ENCODE measurements at regions not wholly inside any gene's neighbourhood (a gene's known extent, or its start where the extent isn't known, plus 50 kb on each side); places are given as distances from the start of the nearest gene placed in this dataset.

DNA sequence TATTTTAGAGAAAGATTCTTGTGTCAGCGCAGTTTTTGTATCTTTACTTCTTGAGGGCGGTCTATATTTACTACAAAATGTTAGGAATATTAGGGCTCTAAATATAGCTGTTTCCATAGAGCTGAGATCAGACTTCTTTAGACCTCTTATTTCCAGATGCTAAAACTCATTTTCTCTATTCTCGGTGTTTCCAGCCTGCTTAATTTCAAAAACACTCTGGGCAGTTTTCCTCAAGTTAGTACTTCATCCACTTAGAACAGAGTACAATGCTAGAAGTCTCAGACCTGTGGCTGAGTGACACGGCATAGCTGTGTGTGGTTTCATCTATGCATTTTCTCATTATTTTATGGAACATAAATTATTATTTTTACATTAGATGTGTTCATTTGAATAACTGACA, 346.6 kb downstream of the PABPC4L start:
- no peaks in the 10 kb centered on the region for H3K27me3 Mint-ChIP-seq
- H3K4me1 Mint-ChIP-seq (ENCODE audit: low read depth): no peaks in the 10 kb centered on the region
- ChIA-PET CTCF (no interaction called here), POLR2A (no interaction called here)
- ATAC-seq (ENCODE audit: poor library complexity) (no peak), DNase-seq (no peak)
- H3K9me3 ChIP-seq (ENCODE audit: control insufficient read depth in 1 of 2, insufficient read depth in 1 of 2, low read length in 2 of 2): peaks cover 0 to 1% of the 10 kb centered on the region in 2 experiments
- H3K4me1 ChIP-seq (ENCODE audit: insufficient read depth, low read length): no peaks in the 10 kb centered on the region
- intact Hi-C loops (cut with DNase I, micrococcal nuclease): no loop called here
- no peaks in the 10 kb centered on the region for H3K27me3 ChIP-seq (ENCODE audit: control insufficient read depth in 1 of 2, insufficient read depth in 2 of 2, low read length in 2 of 2)
- H3K27ac ChIP-seq (ENCODE audit: low read depth in 1 of 2, low read length in 2 of 2): no peak overlapping the region
- H3K9me3 Mint-ChIP-seq: peaks cover 7% of the 10 kb centered on the region
- H3K36me3 ChIP-seq (ENCODE audit: insufficient read depth, low read length): no peaks in the 10 kb centered on the region
- no peak overlapping the region for H3K4me3 ChIP-seq (ENCODE audit: low read length)
- no peaks in the 10 kb centered on the region for H3K36me3 Mint-ChIP-seq (ENCODE audit: low read depth)
- TF ChIP-seq, protein P1, sequence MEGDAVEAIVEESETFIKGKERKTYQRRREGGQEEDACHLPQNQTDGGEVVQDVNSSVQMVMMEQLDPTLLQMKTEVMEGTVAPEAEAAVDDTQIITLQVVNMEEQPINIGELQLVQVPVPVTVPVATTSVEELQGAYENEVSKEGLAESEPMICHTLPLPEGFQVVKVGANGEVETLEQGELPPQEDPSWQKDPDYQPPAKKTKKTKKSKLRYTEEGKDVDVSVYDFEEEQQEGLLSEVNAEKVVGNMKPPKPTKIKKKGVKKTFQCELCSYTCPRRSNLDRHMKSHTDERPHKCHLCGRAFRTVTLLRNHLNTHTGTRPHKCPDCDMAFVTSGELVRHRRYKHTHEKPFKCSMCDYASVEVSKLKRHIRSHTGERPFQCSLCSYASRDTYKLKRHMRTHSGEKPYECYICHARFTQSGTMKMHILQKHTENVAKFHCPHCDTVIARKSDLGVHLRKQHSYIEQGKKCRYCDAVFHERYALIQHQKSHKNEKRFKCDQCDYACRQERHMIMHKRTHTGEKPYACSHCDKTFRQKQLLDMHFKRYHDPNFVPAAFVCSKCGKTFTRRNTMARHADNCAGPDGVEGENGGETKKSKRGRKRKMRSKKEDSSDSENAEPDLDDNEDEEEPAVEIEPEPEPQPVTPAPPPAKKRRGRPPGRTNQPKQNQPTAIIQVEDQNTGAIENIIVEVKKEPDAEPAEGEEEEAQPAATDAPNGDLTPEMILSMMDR (IDR thresholded peaks at IDR 0.05): no peak
- no peak overlapping the region for H3K4me3 Mint-ChIP-seq
- H3K27ac Mint-ChIP-seq: no peak overlapping the region

DNA sequence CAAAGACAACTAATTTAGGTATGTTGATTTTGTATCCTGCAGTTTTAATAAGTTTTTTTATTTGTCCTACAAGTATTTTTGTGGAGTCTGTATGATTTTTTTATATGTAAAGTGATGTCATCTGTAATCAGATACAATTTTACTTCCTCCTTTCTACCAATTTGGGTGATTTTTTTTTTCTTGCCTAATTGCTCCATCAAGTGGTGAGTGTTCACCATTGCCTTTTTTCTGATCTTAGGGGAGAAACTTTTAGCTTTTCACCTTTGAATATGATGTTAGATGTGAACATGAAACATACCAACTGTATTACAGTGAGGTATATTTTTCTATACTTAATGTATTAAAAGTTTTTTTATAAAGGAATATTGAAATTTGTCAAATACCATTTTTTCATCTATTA, 362.3 kb downstream of the PABPC4L start:
- DNase-seq (no peak), ATAC-seq (ENCODE audit: poor library complexity) (no peak)
- no peaks in the 10 kb centered on the region for H3K27me3 ChIP-seq (ENCODE audit: control insufficient read depth in 1 of 2, insufficient read depth in 2 of 2, low read length in 2 of 2)
- H3K27ac ChIP-seq (ENCODE audit: low read depth in 1 of 2, low read length in 2 of 2): no peak overlapping the region
- CTCF ChIA-PET: no interaction called here
- intact Hi-C loops (cut with DNase I, micrococcal nuclease): no loop called here
- POLR2A ChIA-PET: no interaction called here
- TF ChIP-seq, protein P1 (IDR thresholded peaks at IDR 0.05): no peak
- Mint-ChIP-seq H3K4me3 (no peak overlapping the region), H3K36me3 (ENCODE audit: low read depth) (no peaks in the 10 kb centered on the region), H3K4me1 (ENCODE audit: low read depth) (no peaks in the 10 kb centered on the region), H3K9me3 (peaks cover 13% of the 10 kb centered on the region), H3K27me3 (no peaks in the 10 kb centered on the region), H3K27ac (no peak overlapping the region)
- H3K4me3 ChIP-seq (ENCODE audit: low read length): no peak overlapping the region
- no peaks in the 10 kb centered on the region for H3K4me1 ChIP-seq (ENCODE audit: insufficient read depth, low read length)
- peaks cover 0 to 22% of the 10 kb centered on the region in 2 experiments for H3K9me3 ChIP-seq (ENCODE audit: control insufficient read depth in 1 of 2, insufficient read depth in 1 of 2, low read length in 2 of 2)
- no peaks in the 10 kb centered on the region for H3K36me3 ChIP-seq (ENCODE audit: insufficient read depth, low read length)

DNA sequence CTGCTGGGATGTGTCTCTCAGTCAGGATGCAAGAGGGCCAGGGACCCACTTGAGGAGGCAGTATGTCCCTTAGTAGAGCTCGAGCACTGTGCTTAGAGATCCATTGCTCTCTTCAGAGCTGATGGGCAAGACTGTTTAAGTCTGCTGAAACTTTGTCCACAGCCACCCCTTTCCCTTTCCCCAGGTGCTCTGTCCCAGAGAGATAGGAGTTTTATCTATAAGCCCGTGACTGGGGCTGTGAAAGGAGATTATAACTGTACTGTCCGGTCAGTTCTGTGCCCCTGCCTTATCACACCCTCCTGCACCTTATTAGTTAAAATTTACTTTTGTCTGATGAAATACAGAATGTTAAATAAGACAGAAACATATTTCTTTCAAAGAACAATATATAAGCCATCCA, 378.4 kb downstream of the PABPC4L start:
- TF ChIP-seq, protein P1 (IDR thresholded peaks at IDR 0.05): no peak
- Mint-ChIP-seq H3K27ac (no peak overlapping the region), H3K9me3 (peaks cover 16% of the 10 kb centered on the region), H3K36me3 (ENCODE audit: low read depth) (no peaks in the 10 kb centered on the region), H3K4me1 (ENCODE audit: low read depth) (no peaks in the 10 kb centered on the region), H3K4me3 (no peak overlapping the region), H3K27me3 (no peaks in the 10 kb centered on the region)
- POLR2A ChIA-PET: no interaction called here
- CTCF ChIA-PET: no interaction called here
- Histone ChIP-seq H3K4me3 (ENCODE audit: low read length) (no peak overlapping the region), H3K27me3 (ENCODE audit: control insufficient read depth in 1 of 2, insufficient read depth in 2 of 2, low read length in 2 of 2) (no peaks in the 10 kb centered on the region), H3K36me3 (ENCODE audit: insufficient read depth, low read length) (no peaks in the 10 kb centered on the region), H3K4me1 (ENCODE audit: insufficient read depth, low read length) (no peaks in the 10 kb centered on the region), H3K9me3 (ENCODE audit: control insufficient read depth in 1 of 2, insufficient read depth in 1 of 2, low read length in 2 of 2) (no peaks in the 10 kb centered on the region), H3K27ac (ENCODE audit: low read depth in 1 of 2, low read length in 2 of 2) (no peak overlapping the region)
- DNase-seq: no peak
- ATAC-seq (ENCODE audit: poor library complexity): no peak
- intact Hi-C loops (cut with DNase I, micrococcal nuclease): no loop called here
